Esophagus muscularis mucosa (tissue), 4 donors: ENCODE measurements at regions not wholly inside any gene's neighbourhood (a gene's known extent, or its start where the extent isn't known, plus 50 kb on each side); places are given as distances from the start of the nearest gene placed in this dataset.

Experiments used
- CTCF ChIP-seq, 3 experiments: fragments of 200-600 bp in 2 of 3; fragments of 450-650 bp in 1 of 3; sonication (generic) in 2 of 3; IDR thresholded peaks; one replicate each; pipeline ENCODE4 v1.5.1; 2017 to 2019; ENCODE audit warnings: antibody characterized with exemption in 3 of 3, mild to moderate bottlenecking in 2 of 3, moderate library complexity in 1 of 3
- EP300 ChIP-seq: sonication (generic); formaldehyde crosslinking; IDR thresholded peaks from one replicate; pipeline ENCODE4 v1.6.1; 2017; ENCODE audit warnings: antibody characterized with exemption
- POLR2A ChIP-seq: fragments of 450-650 bp; IDR thresholded peaks from one replicate; pipeline ENCODE4 v1.6.1; 2017; ENCODE audit warnings: antibody characterized with exemption, moderate library complexity, mild to moderate bottlenecking, low read depth
- POLR2AphosphoS5 ChIP-seq, 2 donors: sonication (generic); formaldehyde crosslinking; IDR thresholded peaks; one replicate each; pipeline ENCODE4 v1.6.1; 2017; ENCODE audit warnings: antibody characterized with exemption in 2 of 2

DNA sequence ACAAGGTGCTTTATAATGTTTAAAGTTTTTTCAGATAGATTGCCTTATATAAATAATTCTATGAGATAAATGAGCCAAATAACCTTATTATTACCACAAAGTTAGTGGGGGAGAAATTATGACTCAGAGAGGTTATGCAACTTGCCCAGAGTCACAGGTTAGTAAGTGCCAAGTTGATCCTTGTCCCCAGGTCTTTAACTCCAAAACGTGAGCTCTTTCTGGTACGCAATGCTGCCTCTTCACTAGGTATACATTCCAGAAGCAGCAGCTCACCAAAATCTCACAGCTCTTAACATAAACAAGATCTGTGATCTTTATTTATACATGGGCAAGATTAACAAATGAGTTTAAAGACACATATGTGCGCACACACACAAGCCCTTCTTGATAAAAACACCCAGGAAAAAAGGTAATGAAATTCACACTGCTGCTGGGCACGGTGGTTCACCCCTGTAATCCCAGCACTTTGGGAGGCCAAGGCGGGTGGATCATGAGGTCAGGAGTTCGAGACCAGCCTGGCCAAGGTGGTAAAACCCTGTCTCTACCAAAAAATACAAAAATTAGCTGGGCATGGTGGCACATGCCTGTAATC lies 59.8 kb upstream of the NR2F2 start:
- TF ChIP-seq CTCF (IDR thresholded peaks at IDR 0.05) (no peak), POLR2A (no peak), POLR2AphosphoS5 (IDR thresholded peaks at IDR 0.05) (no peak), EP300 (no peak)
